Neural progenitor cell (in vitro differentiated cells): ENCODE measurements at regions not wholly inside any gene's neighbourhood (a gene's known extent, or its start where the extent isn't known, plus 50 kb on each side); places are given as distances from the start of the nearest gene placed in this dataset.

Experiments used
- DNase-seq: peaks from one replicate; pipeline ENCODE4 v3.0.0-alpha.2; 2016; ENCODE audit warnings: low spot score
- H2AFZ ChIP-seq: fragments of 200-600 bp; sonication (generic); replicated peaks from 2 replicates; pipeline ENCODE4 v1.6.1; 2016; ENCODE audit warnings: antibody characterized with exemption
- H3F3A ChIP-seq: fragments of 200-600 bp; sonication (generic); 2 replicates; pipeline ENCODE4 v1.6.1; 2016; ENCODE audit warnings: antibody characterized with exemption, low read depth
- H3K27ac ChIP-seq: fragments of 200-600 bp; sonication (generic); 2 replicates; pipeline ENCODE4 v1.5.1; 2016; ENCODE audit warnings: mild to moderate bottlenecking
- H3K27me3 ChIP-seq: fragments of 200-600 bp; sonication (generic); 2 replicates; pipeline ENCODE4 v1.6.1; 2016; ENCODE audit warnings: mild to moderate bottlenecking, moderate library complexity
- H3K36me3 ChIP-seq: fragments of 200-600 bp; sonication (generic); 2 replicates; pipeline ENCODE4 v1.5.1; 2016
- H3K4me1 ChIP-seq: fragments of 200-600 bp; sonication (generic); 2 replicates; pipeline ENCODE4 v1.6.1; 2016; ENCODE audit warnings: mixed run types
- H3K4me2 ChIP-seq: fragments of 200-600 bp; sonication (generic); 2 replicates; pipeline ENCODE4 v1.6.1; 2016
- H3K4me3 ChIP-seq: fragments of 200-600 bp; sonication (generic); 2 replicates; pipeline ENCODE4 v1.5.1; 2016
- H3K79me2 ChIP-seq: fragments of 200-600 bp; sonication (generic); 2 replicates; pipeline ENCODE4 v1.6.1; 2016; ENCODE audit warnings: low read depth
- H3K9ac ChIP-seq: fragments of 200-600 bp; sonication (generic); 2 replicates; pipeline ENCODE4 v1.6.1; 2016
- H3K9me3 ChIP-seq: fragments of 200-600 bp; sonication (generic); 2 replicates; pipeline ENCODE4 v1.5.1; 2016; ENCODE audit warnings: low read depth
- H4K20me1 ChIP-seq: fragments of 200-600 bp; sonication (generic); 2 replicates; pipeline ENCODE4 v1.6.1; 2016; ENCODE audit warnings: low read depth
- H3K27ac Mint-ChIP-seq: 3 replicates; pipeline ENCODE4 v1.8.0; 2021; ENCODE audit warnings: mixed read lengths
- H3K27me3 Mint-ChIP-seq: 2 replicates; pipeline ENCODE4 v1.8.0; 2022; ENCODE audit warnings: low read depth, mild to moderate bottlenecking, inconsistent platforms, moderate library complexity, mixed read lengths; ENCODE audit not compliant: insufficient read depth
- H3K36me3 Mint-ChIP-seq: 3 replicates; pipeline ENCODE4 v1.8.0; 2021; ENCODE audit warnings: mixed read lengths
- H3K4me1 Mint-ChIP-seq: 3 replicates; pipeline ENCODE4 v1.8.0; 2021; ENCODE audit warnings: mixed read lengths
- H3K4me3 Mint-ChIP-seq: 3 replicates; pipeline ENCODE4 v1.8.0; 2021; ENCODE audit warnings: mild to moderate bottlenecking, moderate library complexity, mixed read lengths
- H3K9me3 Mint-ChIP-seq: 3 replicates; pipeline ENCODE4 v1.8.0; 2020; ENCODE audit warnings: mixed read lengths
- EZH2 ChIP-seq: fragments of 200-600 bp; sonication (generic); IDR thresholded peaks from 2 replicates; pipeline ENCODE4 v1.6.1; 2017; ENCODE audit warnings: antibody characterized with exemption, mild to moderate bottlenecking, moderate library complexity
- EZH2phosphoT487 ChIP-seq: fragments of 200-600 bp; sonication (generic); IDR thresholded peaks from 2 replicates; pipeline ENCODE4 v1.6.1; 2017; ENCODE audit warnings: antibody characterized with exemption
- TF ChIP-seq, protein P1 (sequence below): fragments of 200-600 bp; sonication (generic); IDR thresholded peaks from 2 replicates; pipeline ENCODE4 v1.5.1; 2017; ENCODE audit warnings: antibody characterized with exemption, mild to moderate bottlenecking

DNA sequence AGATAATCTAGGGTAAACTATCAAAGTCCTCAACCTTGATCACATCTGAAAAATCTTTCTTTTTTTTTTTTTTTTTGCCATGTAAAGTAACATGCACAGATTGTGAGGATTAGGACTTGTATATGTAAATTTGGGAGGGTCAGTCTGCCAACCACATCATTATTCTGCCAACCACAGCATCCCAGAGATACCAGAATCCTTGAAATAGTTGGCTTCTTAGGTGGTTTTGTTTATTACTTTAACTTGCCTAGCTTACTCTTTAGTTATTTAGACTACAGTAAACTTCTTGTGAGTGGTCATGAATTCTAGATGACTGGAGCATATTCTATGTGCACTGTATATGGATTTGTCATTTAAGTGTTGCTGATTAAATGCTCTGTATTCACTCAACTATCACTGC is 242.1 kb upstream of the RBMS1 start:
- DNase-seq = no peak
- no peak overlapping the region for H3K4me2 ChIP-seq
- no peak overlapping the region for H3K27ac Mint-ChIP-seq
- H3K27me3 ChIP-seq = no peaks in the 10 kb centered on the region
- H3K4me1 ChIP-seq = peaks cover 16% of the 10 kb centered on the region
- peaks cover 28% of the 10 kb centered on the region for H3K4me1 Mint-ChIP-seq
- H4K20me1 ChIP-seq = no peaks in the 10 kb centered on the region
- H3K36me3 Mint-ChIP-seq = no peaks in the 10 kb centered on the region
- no peak overlapping the region for H3K4me3 ChIP-seq
- H3K79me2 ChIP-seq = no peaks in the 10 kb centered on the region
- H3K9me3 Mint-ChIP-seq = peaks cover 5% of the 10 kb centered on the region
- TF ChIP-seq EZH2 = no peak
- TF ChIP-seq, protein P1, sequence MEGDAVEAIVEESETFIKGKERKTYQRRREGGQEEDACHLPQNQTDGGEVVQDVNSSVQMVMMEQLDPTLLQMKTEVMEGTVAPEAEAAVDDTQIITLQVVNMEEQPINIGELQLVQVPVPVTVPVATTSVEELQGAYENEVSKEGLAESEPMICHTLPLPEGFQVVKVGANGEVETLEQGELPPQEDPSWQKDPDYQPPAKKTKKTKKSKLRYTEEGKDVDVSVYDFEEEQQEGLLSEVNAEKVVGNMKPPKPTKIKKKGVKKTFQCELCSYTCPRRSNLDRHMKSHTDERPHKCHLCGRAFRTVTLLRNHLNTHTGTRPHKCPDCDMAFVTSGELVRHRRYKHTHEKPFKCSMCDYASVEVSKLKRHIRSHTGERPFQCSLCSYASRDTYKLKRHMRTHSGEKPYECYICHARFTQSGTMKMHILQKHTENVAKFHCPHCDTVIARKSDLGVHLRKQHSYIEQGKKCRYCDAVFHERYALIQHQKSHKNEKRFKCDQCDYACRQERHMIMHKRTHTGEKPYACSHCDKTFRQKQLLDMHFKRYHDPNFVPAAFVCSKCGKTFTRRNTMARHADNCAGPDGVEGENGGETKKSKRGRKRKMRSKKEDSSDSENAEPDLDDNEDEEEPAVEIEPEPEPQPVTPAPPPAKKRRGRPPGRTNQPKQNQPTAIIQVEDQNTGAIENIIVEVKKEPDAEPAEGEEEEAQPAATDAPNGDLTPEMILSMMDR = no peak
- H3K9me3 ChIP-seq = no peaks in the 10 kb centered on the region
- H3K27me3 Mint-ChIP-seq = peaks cover 2% of the 10 kb centered on the region
- H3K27ac ChIP-seq = no peak overlapping the region
- H3F3A ChIP-seq = peaks cover 16% of the 10 kb centered on the region
- H3K4me3 Mint-ChIP-seq = no peak overlapping the region
- no peak overlapping the region for H3K9ac ChIP-seq
- no peaks in the 10 kb centered on the region for H3K36me3 ChIP-seq
- no peak overlapping the region for H2AFZ ChIP-seq

DNA sequence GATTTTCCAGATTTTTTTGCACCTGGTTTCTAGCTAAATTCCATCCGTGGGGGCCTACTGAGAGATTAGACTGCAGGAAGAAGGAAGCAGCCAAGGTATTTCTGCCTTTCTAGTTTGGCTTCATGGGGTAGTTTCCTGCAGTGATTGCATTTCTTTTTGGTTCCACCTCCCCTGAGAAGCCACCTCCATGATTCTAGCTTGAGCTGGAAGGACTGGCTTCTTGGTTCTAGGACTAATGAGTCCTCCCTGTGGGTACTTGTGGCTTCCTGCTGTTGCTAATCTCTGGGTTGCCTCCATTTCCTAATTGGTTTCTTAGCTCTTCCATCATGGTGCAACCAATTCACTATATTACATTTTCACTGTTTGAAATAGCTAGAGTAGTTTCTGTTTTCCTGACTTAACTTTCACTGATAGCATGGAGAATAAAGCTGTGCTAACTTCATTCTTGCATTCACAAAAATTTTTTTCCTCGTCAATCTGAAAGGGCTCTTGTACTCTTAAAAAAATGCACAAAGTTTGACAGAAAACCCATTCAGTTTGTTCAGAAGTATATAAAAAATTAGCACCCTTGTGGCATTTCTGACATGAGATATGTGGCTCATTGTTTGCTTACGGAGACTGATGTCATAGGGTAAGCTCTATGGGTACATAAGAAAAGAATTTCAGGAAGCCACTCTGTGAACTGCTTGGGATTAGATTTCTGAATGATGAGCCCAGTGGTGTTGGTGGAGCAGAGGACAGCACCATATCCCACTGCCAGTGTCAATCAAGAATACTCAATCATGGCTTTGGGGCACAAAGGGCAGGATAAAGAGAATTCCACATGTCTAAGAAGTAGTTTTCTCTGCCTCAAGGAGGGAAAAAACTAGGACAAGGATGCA is 242.8 kb upstream of the RBMS1 start:
- Mint-ChIP-seq H3K36me3 (no peaks in the 10 kb centered on the region), H3K9me3 (peaks cover 5% of the 10 kb centered on the region), H3K4me1 (peaks cover 23% of the 10 kb centered on the region), H3K27me3 (peaks cover 2% of the 10 kb centered on the region), H3K27ac (peak overlapping the region; percentile 44), H3K4me3 (no peak overlapping the region)
- peaks cover 9% of the 10 kb centered on the region for H3F3A ChIP-seq
- H2AFZ ChIP-seq = no peak overlapping the region
- no peaks in the 10 kb centered on the region for H4K20me1 ChIP-seq
- peaks cover 10% of the 10 kb centered on the region for H3K4me1 ChIP-seq
- DNase-seq = no peak
- no peaks in the 10 kb centered on the region for H3K9me3 ChIP-seq
- no peak overlapping the region for H3K9ac ChIP-seq
- H3K4me2 ChIP-seq = no peak overlapping the region
- no peaks in the 10 kb centered on the region for H3K36me3 ChIP-seq
- no peaks in the 10 kb centered on the region for H3K79me2 ChIP-seq
- no peak for TF ChIP-seq EZH2phosphoT487
- TF ChIP-seq, protein P1 = no peak
- no peak for TF ChIP-seq EZH2
- no peak overlapping the region for H3K4me3 ChIP-seq
- H3K27ac ChIP-seq = no peak overlapping the region
- H3K27me3 ChIP-seq = no peaks in the 10 kb centered on the region

DNA sequence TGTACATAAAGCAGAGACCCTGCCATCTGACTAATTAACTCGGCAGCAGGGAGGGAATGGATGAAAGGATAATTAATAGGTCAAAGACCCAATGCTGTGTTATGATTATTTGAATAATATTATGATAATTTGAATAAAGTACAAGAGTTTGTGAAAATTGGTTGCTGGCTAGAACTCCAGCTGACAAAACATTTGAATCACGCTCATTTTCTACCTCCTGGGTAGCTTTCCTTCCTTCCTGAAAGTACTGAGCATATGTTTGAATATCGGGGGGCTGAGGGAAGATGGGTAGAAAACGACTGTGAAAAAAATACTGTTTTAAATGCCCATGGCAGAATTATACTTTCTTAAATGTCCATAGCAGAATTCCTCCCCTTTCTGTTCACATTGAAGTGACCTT is 243.6 kb upstream of the RBMS1 start:
- H3K4me3 Mint-ChIP-seq = no peak overlapping the region
- H3K9me3 ChIP-seq = no peaks in the 10 kb centered on the region
- DNase-seq = no peak
- H3K9me3 Mint-ChIP-seq = peaks cover 5% of the 10 kb centered on the region
- no peak overlapping the region for H3K27ac ChIP-seq
- H3K27me3 Mint-ChIP-seq = peaks cover 2% of the 10 kb centered on the region
- no peak overlapping the region for H3K9ac ChIP-seq
- no peaks in the 10 kb centered on the region for H3K36me3 Mint-ChIP-seq
- no peak overlapping the region for H3K4me2 ChIP-seq
- peak overlapping the region; percentile 44 for H3K27ac Mint-ChIP-seq
- TF ChIP-seq EZH2phosphoT487 (no peak), EZH2 (no peak)
- TF ChIP-seq, protein P1 = no peak
- H3K4me1 Mint-ChIP-seq = peaks cover 16% of the 10 kb centered on the region
- peaks cover 1% of the 10 kb centered on the region for H3K4me1 ChIP-seq
- H3F3A ChIP-seq = peaks cover under 1% of the 10 kb centered on the region
- H3K79me2 ChIP-seq = no peaks in the 10 kb centered on the region
- H3K4me3 ChIP-seq = no peak overlapping the region
- H2AFZ ChIP-seq = no peak overlapping the region
- H4K20me1 ChIP-seq = no peaks in the 10 kb centered on the region
- no peaks in the 10 kb centered on the region for H3K36me3 ChIP-seq
- H3K27me3 ChIP-seq = no peaks in the 10 kb centered on the region
